ENCODE measurements at regions not wholly inside any gene's neighbourhood (a gene's known extent, or its start where the extent isn't known, plus 50 kb on each side); places are given as distances from the start of the nearest gene placed in this dataset.
"Not testable (repeated sequence)": the region's sequence is repeated elsewhere in the genome, so short reads cannot be mapped to it uniquely, and the experiment has no call there.

DNA sequence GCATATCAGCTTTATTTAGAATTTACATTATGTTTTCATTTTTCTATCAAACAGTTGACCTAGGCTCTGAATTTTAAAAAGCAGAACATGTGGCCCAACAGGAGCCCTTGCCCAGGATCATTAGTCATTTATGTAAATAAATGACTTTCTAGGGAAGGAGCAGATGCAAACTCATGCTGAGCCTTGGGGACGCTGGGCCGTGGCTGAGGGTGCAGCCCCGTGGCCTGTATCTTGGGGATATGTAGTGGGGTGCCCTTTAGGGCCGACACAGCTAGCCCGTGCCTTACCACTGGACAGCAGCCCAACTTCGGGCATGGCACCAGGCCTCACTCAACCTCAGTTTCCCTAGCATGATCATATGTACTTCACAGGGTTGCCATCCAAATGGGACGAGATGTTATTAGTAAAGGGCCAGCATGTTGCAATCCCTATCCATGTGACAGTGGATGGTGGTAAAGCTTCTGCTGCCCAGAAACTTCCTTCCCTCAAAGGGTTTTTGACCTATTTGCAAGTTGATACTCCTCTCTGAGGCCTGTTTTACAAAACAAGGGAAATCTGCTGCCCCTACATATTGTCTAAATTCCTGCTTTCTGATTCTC lies 357.9 kb downstream of the ANAPC1 start:
- not testable (repeated sequence) for H3K36me3 ChIP-seq (ENCODE audit: insufficient read depth, low read length); H3K79me2 ChIP-seq (ENCODE audit: control insufficient read depth, insufficient read depth, low read length, unreplicated experiment); H3K27me3 ChIP-seq (ENCODE audit: insufficient read depth, low read length); H3K27ac ChIP-seq (ENCODE audit: low read depth, low read length); H3K4me3 ChIP-seq (ENCODE audit: low read depth, low read length); H2AFZ ChIP-seq (ENCODE audit: low read length, unreplicated experiment)
- H3K4me1 ChIP-seq (ENCODE audit: control insufficient read depth, insufficient read depth, low read length, unreplicated experiment), result peaks cover 11% of the 10 kb centered on the region

DNA sequence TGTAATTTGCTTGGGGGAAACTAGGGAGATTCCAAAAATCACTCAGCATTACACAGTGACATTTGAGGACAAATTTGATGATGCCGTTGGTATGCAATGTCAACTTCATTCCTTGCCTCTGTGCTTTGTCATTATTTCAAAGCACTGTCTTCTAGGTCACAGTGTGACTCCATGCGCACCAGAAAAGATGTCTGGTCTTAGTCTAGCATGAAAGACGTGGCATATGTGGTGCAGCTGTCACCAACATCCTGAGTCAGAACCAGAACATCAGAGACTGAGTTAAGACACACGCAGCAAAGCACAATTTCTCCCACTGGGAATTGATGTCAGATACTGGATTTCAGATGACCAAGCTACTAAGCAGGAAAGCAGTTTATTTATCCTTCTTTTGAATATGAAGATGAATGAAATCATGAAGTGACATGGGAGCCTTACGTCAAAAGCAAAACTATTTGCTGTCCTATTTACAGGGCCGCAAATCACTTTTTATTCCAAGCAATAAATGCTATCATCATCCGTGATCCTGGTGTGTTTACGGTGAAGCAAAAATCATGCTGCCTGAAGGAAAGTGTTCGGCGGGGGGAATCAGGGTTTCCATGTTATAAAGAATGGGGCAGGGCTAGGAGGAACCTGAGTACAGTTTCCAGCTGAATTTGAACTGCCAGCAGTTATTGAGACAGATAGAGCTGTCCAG lies 356.1 kb downstream of the ANAPC1 start:
- not testable (repeated sequence) for H3K4me3 ChIP-seq (ENCODE audit: low read depth, low read length); H3K79me2 ChIP-seq (ENCODE audit: control insufficient read depth, insufficient read depth, low read length, unreplicated experiment); H3K4me1 ChIP-seq (ENCODE audit: control insufficient read depth, insufficient read depth, low read length, unreplicated experiment)

DNA sequence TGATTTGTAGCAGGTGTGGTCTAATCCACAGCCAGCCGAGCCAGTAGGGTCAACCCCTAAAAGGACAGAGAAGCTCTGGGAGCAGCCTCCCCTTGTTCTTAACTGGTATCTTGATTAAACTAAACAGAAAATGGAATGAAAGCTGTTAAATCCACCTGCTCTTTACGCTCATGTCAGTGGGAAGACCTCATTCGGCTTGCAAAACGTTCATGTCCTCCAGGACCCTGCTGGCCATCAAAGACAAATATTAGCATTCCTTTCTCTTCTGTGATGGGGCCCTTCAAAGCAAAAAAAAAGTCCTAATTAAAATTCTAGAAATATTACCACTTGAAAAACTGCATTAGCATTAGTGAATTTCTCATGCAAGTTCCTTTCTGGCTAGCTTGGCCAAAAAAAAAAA lies 355.0 kb downstream of the ANAPC1 start:
- not testable (repeated sequence) for H2AFZ ChIP-seq (ENCODE audit: low read length, unreplicated experiment); H3K79me2 ChIP-seq (ENCODE audit: control insufficient read depth, insufficient read depth, low read length, unreplicated experiment); H3K36me3 ChIP-seq (ENCODE audit: insufficient read depth, low read length); H3K27me3 ChIP-seq (ENCODE audit: insufficient read depth, low read length); H3K4me1 ChIP-seq (ENCODE audit: control insufficient read depth, insufficient read depth, low read length, unreplicated experiment); H3K27ac ChIP-seq (ENCODE audit: low read depth, low read length); H3K4me3 ChIP-seq (ENCODE audit: low read depth, low read length)

More for the DNA sequence above, 356.1 kb downstream of the ANAPC1 start:
- not testable (repeated sequence) for H2AFZ ChIP-seq (ENCODE audit: low read length, unreplicated experiment); H3K27ac ChIP-seq (ENCODE audit: low read depth, low read length); H3K36me3 ChIP-seq (ENCODE audit: insufficient read depth, low read length); H3K27me3 ChIP-seq (ENCODE audit: insufficient read depth, low read length)

DNA sequence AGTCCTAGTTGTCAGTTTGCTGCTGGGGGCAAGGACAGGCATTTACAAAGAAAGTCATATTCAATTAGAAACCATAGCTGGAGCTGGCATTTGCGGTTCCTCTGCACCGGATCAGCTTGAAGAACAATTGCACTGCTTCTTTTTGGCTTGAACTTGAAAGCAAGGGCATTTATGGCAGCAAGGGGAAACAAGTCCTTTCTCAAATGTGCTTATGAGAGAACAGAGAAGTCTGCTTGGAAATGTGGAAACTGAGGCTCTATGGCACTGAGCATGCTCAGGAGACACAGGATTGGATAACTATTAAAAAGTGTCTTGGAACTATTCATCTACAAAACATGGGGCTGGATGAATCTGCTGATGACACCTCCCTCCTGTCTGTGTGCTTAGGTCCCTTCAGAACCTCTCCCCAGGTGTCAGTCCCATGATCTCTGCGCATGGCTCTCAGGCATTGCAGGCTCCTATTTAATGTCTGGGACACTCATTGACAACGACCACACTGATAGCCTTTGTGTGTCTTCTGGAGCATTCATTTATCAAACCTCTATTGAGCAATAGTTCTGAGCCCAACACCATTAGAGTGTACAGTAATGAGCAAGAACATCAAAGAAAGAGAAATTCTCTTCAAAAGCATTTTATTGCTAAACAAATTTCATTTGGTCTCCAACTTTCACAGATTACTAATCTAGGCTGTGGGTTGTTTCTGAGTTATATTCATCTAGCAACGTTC lies 353.6 kb downstream of the ANAPC1 start:
- not testable (repeated sequence) for H2AFZ ChIP-seq (ENCODE audit: low read length, unreplicated experiment); H3K27me3 ChIP-seq (ENCODE audit: insufficient read depth, low read length); H3K36me3 ChIP-seq (ENCODE audit: insufficient read depth, low read length); H3K4me3 ChIP-seq (ENCODE audit: low read depth, low read length); H3K27ac ChIP-seq (ENCODE audit: low read depth, low read length); H3K79me2 ChIP-seq (ENCODE audit: control insufficient read depth, insufficient read depth, low read length, unreplicated experiment)
- H3K4me1 ChIP-seq (ENCODE audit: control insufficient read depth, insufficient read depth, low read length, unreplicated experiment), result peaks cover 19% of the 10 kb centered on the region

DNA sequence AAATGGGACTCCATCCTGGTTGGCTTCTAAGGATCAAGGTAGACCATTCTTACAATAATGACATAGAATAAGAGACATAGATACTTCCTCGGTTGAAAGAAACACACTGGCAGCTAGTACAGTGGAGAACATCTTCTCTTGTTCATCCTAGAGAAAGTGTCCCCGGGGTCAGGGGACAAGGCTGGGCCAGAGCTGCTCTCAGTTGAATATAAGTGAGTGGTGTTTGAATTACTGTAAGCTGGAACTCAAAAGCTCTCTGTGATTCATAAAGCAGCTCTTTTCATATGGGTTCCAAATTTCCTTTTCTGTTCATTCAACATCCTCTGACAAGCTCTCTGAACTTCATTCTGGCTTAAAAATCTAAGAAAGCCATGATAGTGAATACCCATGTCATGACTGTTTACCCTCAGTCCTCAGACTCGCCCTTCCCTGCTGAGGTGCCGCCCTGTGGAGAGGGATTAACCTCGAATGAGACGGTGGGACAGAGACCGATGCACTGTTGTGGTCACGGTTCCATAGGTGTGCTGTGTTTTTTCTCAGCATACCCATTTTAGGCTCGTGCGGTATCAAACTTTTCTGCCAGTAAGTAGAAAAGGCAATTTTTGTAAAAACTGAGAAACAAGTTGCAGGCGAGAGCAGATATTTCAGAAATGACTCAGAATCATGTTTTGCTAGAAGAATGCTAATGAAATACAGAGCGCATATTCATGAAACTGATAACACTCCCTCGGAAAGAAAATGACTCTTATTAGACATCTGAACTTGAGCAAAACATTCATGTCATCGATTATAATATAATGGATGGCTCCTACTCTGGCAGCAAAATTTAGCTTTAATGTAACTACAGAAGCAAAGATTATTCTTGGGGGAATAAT lies 351.1 kb downstream of the ANAPC1 start:
- Histone ChIP-seq H3K27ac (ENCODE audit: low read depth, low read length) (peak overlapping the region; percentile 84), H3K4me1 (ENCODE audit: control insufficient read depth, insufficient read depth, low read length, unreplicated experiment) (peaks cover 20% of the 10 kb centered on the region)
- H2AFZ ChIP-seq (ENCODE audit: low read length, unreplicated experiment); H3K27me3 ChIP-seq (ENCODE audit: insufficient read depth, low read length); H3K4me3 ChIP-seq (ENCODE audit: low read depth, low read length); H3K79me2 ChIP-seq (ENCODE audit: control insufficient read depth, insufficient read depth, low read length, unreplicated experiment); H3K36me3 ChIP-seq (ENCODE audit: insufficient read depth, low read length): not testable (repeated sequence)

DNA sequence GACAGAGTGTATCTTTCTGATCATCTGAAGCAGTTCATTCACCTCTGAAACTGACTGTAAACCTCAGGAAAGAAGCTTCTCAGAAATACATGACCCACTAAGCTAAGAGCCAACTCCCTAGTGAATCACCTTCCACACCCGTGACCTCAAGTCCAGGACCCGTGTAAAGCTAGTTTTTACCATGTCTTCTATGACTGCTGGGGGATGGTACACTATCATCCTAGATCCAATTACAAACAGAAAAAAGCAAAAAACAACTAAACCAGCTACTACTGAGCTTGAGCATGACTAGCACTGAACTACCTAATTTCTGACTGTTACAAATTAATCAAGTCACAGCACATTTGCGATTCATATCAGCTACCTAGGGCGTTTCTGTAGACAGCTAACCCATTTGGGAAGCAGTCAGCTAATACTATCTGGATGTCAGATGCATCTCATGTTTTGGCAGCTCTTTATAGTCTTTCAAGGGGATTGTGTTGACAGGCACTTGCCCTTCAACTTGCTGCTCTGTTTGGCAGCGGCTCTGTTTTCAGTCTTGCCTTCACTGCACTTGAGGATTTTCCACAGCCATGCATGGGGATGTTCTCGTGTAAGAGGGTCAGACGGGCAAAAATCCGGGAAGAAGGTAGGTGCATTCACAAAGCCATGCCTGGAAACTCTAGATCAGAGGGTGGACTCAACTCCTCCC lies 350.3 kb downstream of the ANAPC1 start:
- not testable (repeated sequence) for H2AFZ ChIP-seq (ENCODE audit: low read length, unreplicated experiment); H3K36me3 ChIP-seq (ENCODE audit: insufficient read depth, low read length); H3K27me3 ChIP-seq (ENCODE audit: insufficient read depth, low read length); H3K4me3 ChIP-seq (ENCODE audit: low read depth, low read length); H3K79me2 ChIP-seq (ENCODE audit: control insufficient read depth, insufficient read depth, low read length, unreplicated experiment)
- Histone ChIP-seq H3K27ac (ENCODE audit: low read depth, low read length) (peak overlapping the region; percentile 78), H3K4me1 (ENCODE audit: control insufficient read depth, insufficient read depth, low read length, unreplicated experiment) (peaks cover 20% of the 10 kb centered on the region)

DNA sequence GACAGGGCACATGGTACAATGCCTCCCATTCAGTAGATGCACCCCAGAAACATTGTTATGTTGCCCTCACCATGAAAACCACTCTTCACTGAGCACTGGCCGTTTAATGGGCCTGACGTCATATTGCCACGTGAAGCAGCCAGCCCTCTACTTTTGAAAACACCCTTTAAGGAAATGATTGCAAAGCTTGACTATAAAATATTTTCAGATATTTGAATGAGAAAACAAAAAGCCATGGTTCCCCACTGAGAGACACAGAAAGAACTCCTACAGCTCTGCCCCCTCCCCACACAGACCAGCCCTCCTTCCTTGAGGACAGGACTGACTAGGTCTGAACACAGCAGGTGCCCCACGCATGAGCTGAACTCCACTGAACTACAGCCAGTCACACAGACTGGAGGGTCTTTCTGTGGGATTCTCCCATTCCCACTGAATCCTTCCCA lies 349.1 kb downstream of the ANAPC1 start:
- Histone ChIP-seq H3K27ac (ENCODE audit: low read depth, low read length) (peak overlapping the region; percentile 56), H2AFZ (ENCODE audit: low read length, unreplicated experiment) (peak overlapping the region; percentile 41), H3K4me3 (ENCODE audit: low read depth, low read length) (no peak overlapping the region)

DNA sequence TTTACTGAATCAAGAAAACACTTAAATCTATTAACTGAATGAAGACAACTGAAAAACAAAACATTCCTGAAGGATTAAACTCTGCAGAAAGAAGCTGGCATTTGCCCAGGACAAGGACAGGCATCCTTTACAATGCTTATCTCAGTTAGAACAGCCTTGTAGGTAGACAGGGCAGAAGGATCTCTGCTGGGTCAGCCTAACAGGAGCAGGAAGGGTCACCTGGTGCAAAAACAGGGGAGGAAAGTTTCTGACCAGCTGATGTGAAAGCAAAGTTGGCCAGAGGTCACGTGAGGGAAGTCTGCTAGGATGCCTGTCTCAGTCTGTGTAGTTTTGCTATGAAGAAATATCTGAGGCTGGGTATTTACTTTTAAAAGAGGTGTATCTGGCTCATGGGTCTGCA lies 348.6 kb downstream of the ANAPC1 start:
- Histone ChIP-seq H3K4me1 (ENCODE audit: control insufficient read depth, insufficient read depth, low read length, unreplicated experiment) (peaks cover 20% of the 10 kb centered on the region), H3K79me2 (ENCODE audit: control insufficient read depth, insufficient read depth, low read length, unreplicated experiment) (no peaks in the 10 kb centered on the region), H3K27me3 (ENCODE audit: insufficient read depth, low read length) (no peaks in the 10 kb centered on the region), H3K36me3 (ENCODE audit: insufficient read depth, low read length) (no peaks in the 10 kb centered on the region), H3K4me3 (ENCODE audit: low read depth, low read length) (no peak overlapping the region), H2AFZ (ENCODE audit: low read length, unreplicated experiment) (peak overlapping the region; percentile 41), H3K27ac (ENCODE audit: low read depth, low read length) (peak overlapping the region; percentile 56)

More for the DNA sequence above, 349.1 kb downstream of the ANAPC1 start:
- H3K27me3 ChIP-seq (ENCODE audit: insufficient read depth, low read length), result no peaks in the 10 kb centered on the region
- H3K4me1 ChIP-seq (ENCODE audit: control insufficient read depth, insufficient read depth, low read length, unreplicated experiment), result peaks cover 20% of the 10 kb centered on the region
- H3K79me2 ChIP-seq (ENCODE audit: control insufficient read depth, insufficient read depth, low read length, unreplicated experiment), result no peaks in the 10 kb centered on the region
- H3K36me3 ChIP-seq (ENCODE audit: insufficient read depth, low read length), result no peaks in the 10 kb centered on the region

DNA sequence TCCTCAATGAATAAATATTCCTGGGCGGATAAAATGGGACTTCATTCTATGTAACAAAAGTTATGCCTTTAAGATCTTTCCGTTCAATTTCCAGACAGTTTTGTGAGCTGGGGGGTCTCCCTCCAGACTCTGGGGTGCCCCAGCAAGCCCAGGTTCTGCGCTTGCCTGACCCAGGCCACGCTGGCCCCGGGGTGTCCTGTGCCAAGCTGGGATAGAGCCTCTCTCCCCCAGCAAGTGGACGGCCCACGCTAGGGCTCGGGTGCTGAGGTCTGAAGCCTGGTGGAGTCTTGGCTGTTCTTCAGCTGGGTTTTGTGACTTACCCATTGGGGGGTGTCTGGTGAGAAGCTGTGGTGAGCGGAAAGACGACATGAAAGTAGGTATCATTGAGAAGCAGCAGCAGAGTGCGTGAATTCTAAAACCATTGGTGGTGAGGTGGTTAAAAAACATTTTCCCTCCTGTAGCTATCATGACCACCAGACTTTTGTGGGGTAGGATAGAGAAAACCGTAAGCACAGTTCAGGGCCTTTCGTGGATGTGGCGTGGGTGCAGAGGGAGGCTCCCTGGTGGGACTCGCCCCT lies 346.8 kb downstream of the ANAPC1 start:
- no peaks in the 10 kb centered on the region for H3K79me2 ChIP-seq (ENCODE audit: control insufficient read depth, insufficient read depth, low read length, unreplicated experiment)
- H3K4me3 ChIP-seq (ENCODE audit: low read depth, low read length), result no peak overlapping the region
- no peak overlapping the region for H3K27ac ChIP-seq (ENCODE audit: low read depth, low read length)
- no peaks in the 10 kb centered on the region for H3K27me3 ChIP-seq (ENCODE audit: insufficient read depth, low read length)
- H2AFZ ChIP-seq (ENCODE audit: low read length, unreplicated experiment), result no peak overlapping the region
- H3K36me3 ChIP-seq (ENCODE audit: insufficient read depth, low read length), result no peaks in the 10 kb centered on the region
- H3K4me1 ChIP-seq (ENCODE audit: control insufficient read depth, insufficient read depth, low read length, unreplicated experiment), result peaks cover 20% of the 10 kb centered on the region

DNA sequence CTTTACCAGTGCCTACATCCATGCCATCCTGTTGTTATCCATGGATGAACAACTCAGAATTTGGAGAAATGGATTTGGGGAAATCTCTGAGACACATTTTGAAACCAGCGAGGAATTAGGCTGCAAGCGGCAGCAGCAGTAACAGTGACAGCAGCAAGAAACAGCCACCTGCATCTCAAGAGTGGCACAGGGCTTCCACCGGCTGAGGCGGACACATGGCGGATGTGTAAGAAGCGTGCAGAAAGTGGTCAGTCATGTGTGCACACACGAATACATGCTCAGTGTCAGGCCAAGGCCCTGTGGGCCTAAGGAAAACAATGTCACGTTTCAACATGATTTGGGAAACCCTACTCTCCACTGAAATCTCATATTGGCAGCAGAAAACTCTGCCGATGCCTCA lies 344.0 kb downstream of the ANAPC1 start:
- H3K79me2 ChIP-seq (ENCODE audit: control insufficient read depth, insufficient read depth, low read length, unreplicated experiment), result not testable (repeated sequence)

More for the DNA sequence above, 344.0 kb downstream of the ANAPC1 start:
- H3K4me1 ChIP-seq (ENCODE audit: control insufficient read depth, insufficient read depth, low read length, unreplicated experiment); H3K36me3 ChIP-seq (ENCODE audit: insufficient read depth, low read length); H3K4me3 ChIP-seq (ENCODE audit: low read depth, low read length); H2AFZ ChIP-seq (ENCODE audit: low read length, unreplicated experiment); H3K27ac ChIP-seq (ENCODE audit: low read depth, low read length); H3K27me3 ChIP-seq (ENCODE audit: insufficient read depth, low read length): not testable (repeated sequence)
